ENCODE measurements at regions not wholly inside any gene's neighbourhood (a gene's known extent, or its start where the extent isn't known, plus 50 kb on each side); places are given as distances from the start of the nearest gene placed in this dataset.
"Not testable (repeated sequence)": the region's sequence is repeated elsewhere in the genome, so short reads cannot be mapped to it uniquely, and the experiment has no call there.

DNA sequence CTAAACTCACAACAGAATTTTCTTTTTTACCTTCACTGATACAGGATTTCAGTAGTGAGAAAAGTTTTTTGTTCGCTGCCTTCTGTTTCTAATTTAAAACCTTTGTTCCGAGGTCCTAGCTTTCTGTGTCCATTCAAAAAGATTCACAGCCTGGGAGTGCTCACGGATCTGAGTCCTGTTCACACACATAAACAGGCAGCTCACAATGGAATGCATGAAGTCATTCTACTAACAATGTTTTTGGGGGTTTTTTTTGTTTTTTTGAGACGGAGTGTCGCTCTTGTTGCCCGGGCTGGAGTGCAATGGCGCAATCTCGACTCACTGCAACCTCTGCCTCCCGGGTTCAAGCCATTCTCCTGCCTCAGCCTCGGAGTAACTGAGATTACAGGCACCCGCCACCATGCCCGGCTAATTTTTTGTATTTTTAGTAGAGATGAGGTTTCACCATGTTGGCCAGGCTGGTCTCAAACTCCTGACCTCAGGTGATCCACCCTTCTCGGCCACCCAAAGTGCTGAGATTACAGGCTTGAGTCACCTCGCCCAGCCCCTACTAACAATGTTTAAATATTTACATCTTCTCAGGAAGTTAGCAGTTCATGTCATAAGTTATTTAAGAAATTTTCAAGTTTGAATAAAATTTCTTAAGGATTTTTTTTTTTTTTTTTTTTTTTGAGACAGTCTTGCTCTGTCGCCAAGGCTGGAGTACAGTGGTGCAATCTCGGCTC lies 59.0 kb downstream of the PRR18 start:
- TF ChIP-seq, protein P1, sequence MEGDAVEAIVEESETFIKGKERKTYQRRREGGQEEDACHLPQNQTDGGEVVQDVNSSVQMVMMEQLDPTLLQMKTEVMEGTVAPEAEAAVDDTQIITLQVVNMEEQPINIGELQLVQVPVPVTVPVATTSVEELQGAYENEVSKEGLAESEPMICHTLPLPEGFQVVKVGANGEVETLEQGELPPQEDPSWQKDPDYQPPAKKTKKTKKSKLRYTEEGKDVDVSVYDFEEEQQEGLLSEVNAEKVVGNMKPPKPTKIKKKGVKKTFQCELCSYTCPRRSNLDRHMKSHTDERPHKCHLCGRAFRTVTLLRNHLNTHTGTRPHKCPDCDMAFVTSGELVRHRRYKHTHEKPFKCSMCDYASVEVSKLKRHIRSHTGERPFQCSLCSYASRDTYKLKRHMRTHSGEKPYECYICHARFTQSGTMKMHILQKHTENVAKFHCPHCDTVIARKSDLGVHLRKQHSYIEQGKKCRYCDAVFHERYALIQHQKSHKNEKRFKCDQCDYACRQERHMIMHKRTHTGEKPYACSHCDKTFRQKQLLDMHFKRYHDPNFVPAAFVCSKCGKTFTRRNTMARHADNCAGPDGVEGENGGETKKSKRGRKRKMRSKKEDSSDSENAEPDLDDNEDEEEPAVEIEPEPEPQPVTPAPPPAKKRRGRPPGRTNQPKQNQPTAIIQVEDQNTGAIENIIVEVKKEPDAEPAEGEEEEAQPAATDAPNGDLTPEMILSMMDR (IDR thresholded peaks at IDR 0.05): not testable (repeated sequence)
- TF ChIP-seq POLR2A (IDR thresholded peaks at IDR 0.05): not testable (repeated sequence)

Measured in sigmoid colon (tissue), 3 donors.